H1 (cell line): ENCODE measurements at regions not wholly inside any gene's neighbourhood (a gene's known extent, or its start where the extent isn't known, plus 50 kb on each side); places are given as distances from the start of the nearest gene placed in this dataset.

Experiments used
- CTCF ChIA-PET: fragments of 300-600 bp; sonication (Branson Sonifier 250); formaldehyde crosslinking; loops from one replicate; lab custom pipeline; 2021; ENCODE audit not compliant: partially characterized antibody; lab: Charles Lee
- POLR2A ChIA-PET: fragments of 300-600 bp; sonication (Branson Sonifier 250); formaldehyde crosslinking; loops from one replicate; lab custom pipeline; 2021; ENCODE audit warnings: inconsistent platforms; ENCODE audit not compliant: partially characterized antibody; lab: Charles Lee
- DNase-seq, 2 experiments: peaks; one replicate each; pipeline versions ENCODE4 v3.0.0 to v3.0.0-alpha.2; 2010 to 2022; ENCODE audit warnings: low spot score in 2 of 2, low read depth in 1 of 2, mixed read lengths in 1 of 2
- FAIRE-seq: peaks from 2 replicates; lab custom pipeline; 2011; peaks lifted over from hg19 to GRCh38; lab: Jason Lieb, UNC
- H2AFZ ChIP-seq: 2 replicates; pipeline ENCODE4 v1.8.1; 2012; ENCODE audit warnings: low read length, inconsistent platforms
- H2AK5ac ChIP-seq: 2 replicates; pipeline ENCODE4 v1.6.1; 2013; ENCODE audit warnings: low read depth, low read length
- H2BK120ac ChIP-seq: replicated peaks from 2 replicates; pipeline ENCODE3; 2013; ENCODE audit warnings: low read depth, low read length, inconsistent platforms
- H2BK12ac ChIP-seq: 2 replicates; pipeline ENCODE4 v1.6.1; 2013; ENCODE audit warnings: low read depth, low read length
- H2BK15ac ChIP-seq: 2 replicates; pipeline ENCODE4 v1.6.1; 2013; ENCODE audit warnings: low read length
- H2BK20ac ChIP-seq: 2 replicates; pipeline ENCODE4 v1.6.1; 2013; ENCODE audit warnings: low read length
- H2BK5ac ChIP-seq: 2 replicates; pipeline ENCODE4 v1.6.1; 2013; ENCODE audit warnings: low read depth, low read length
- H3K14ac ChIP-seq: 2 replicates; pipeline ENCODE4 v1.6.1; 2013; ENCODE audit warnings: inconsistent platforms; ENCODE audit not compliant: insufficient read length
- H3K18ac ChIP-seq: 2 replicates; pipeline ENCODE4 v1.6.1; 2013; ENCODE audit warnings: low read length; ENCODE audit errors: extremely low read depth
- H3K23ac ChIP-seq: 2 replicates; pipeline ENCODE4 v1.6.1; 2013; ENCODE audit warnings: inconsistent platforms; ENCODE audit not compliant: insufficient read length
- H3K23me2 ChIP-seq: 2 replicates; pipeline ENCODE4 v1.6.1; 2013; ENCODE audit warnings: low read depth, low read length
- H3K27ac ChIP-seq: 2 replicates; pipeline ENCODE4 v1.6.1; 2011; ENCODE audit warnings: low read depth, low read length, inconsistent platforms
- H3K27me3 ChIP-seq, 4 experiments: replicated peaks in 1 of 4; 1 replicate in 1 of 4; 2 replicates in 3 of 4; pipeline versions ENCODE4 v1.6.1 to v1.8.1; 2011 to 2013; ENCODE audit warnings: low read length in 3 of 4, mild to moderate bottlenecking in 3 of 4, inconsistent platforms in 2 of 4, mixed read lengths in 2 of 4, moderate library complexity in 1 of 4; ENCODE audit not compliant: control insufficient read depth in 3 of 4, insufficient read depth in 3 of 4; ENCODE audit errors: extremely low read depth in 1 of 4
- H3K36me3 ChIP-seq, 4 experiments: 2 replicates each; pipeline versions ENCODE4 v1.6.1 to v1.8.1; 2011 to 2013; ENCODE audit warnings: mild to moderate bottlenecking in 4 of 4, low read length in 3 of 4, moderate library complexity in 2 of 4, control low read depth in 1 of 4, inconsistent platforms in 1 of 4; ENCODE audit not compliant: insufficient read depth in 4 of 4, control insufficient read depth in 2 of 4
- H3K4ac ChIP-seq: replicated peaks from 2 replicates; pipeline ENCODE3; 2013; ENCODE audit warnings: low read length, low read depth, mixed read lengths, inconsistent platforms; ENCODE audit not compliant: insufficient read length
- H3K4me1 ChIP-seq, 4 experiments: replicated peaks in 1 of 4; 1 replicate in 1 of 4; 2 replicates in 3 of 4; pipeline versions ENCODE4 v1.6.1 to v1.8.1; 2011 to 2013; ENCODE audit warnings: low read length in 3 of 4, inconsistent platforms in 2 of 4, mixed read lengths in 1 of 4; ENCODE audit not compliant: insufficient read depth in 4 of 4, control insufficient read depth in 3 of 4
- H3K4me2 ChIP-seq, 2 experiments: 2 replicates each; pipeline versions ENCODE4 v1.6.1 to v1.8.1; 2011 to 2013; ENCODE audit warnings: low read depth in 2 of 2, low read length in 2 of 2, control low read depth in 1 of 2, inconsistent platforms in 1 of 2, mild to moderate bottlenecking in 1 of 2; ENCODE audit not compliant: insufficient read depth in 1 of 2
- H3K4me3 ChIP-seq, 4 experiments: fragments of 200-600, 300-600 bp in 1 of 4; sonication (generic), shearing (Covaris generic), sonication (Bioruptor Twin) in 1 of 4; 2 replicates each; pipeline versions ENCODE4 v1.5.1 to v1.8.1; 2011 to 2016; ENCODE audit warnings: low read length in 4 of 4, low read depth in 3 of 4, control low read depth in 2 of 4, inconsistent platforms in 2 of 4, mild to moderate bottlenecking in 2 of 4, mixed read lengths in 1 of 4, moderate library complexity in 1 of 4; ENCODE audit not compliant: insufficient read depth in 2 of 4; ENCODE audit errors: extremely low read depth in 1 of 4
- H3K56ac ChIP-seq: replicated peaks from 2 replicates; pipeline ENCODE3; 2013; ENCODE audit warnings: low read depth, mild to moderate bottlenecking, mixed read lengths, low read length, inconsistent platforms; ENCODE audit not compliant: insufficient read length
- H3K79me1 ChIP-seq: 2 replicates; pipeline ENCODE4 v1.6.1; 2013; ENCODE audit warnings: low read depth, low read length, control low read depth
- H3K79me2 ChIP-seq, 2 experiments: 2 replicates each; pipeline versions ENCODE4 v1.6.1 to v1.8.1; 2012 to 2013; ENCODE audit warnings: low read length in 2 of 2, mild to moderate bottlenecking in 2 of 2, inconsistent platforms in 1 of 2; ENCODE audit not compliant: insufficient read depth in 2 of 2, control insufficient read depth in 1 of 2
- H3K9ac ChIP-seq, 4 experiments: replicated peaks in 1 of 4; 1 replicate in 1 of 4; 2 replicates in 3 of 4; pipeline versions ENCODE4 v1.6.1 to v1.8.1; 2011 to 2013; ENCODE audit warnings: low read depth in 3 of 4, low read length in 3 of 4, control low read depth in 2 of 4, mild to moderate bottlenecking in 2 of 4, moderate library complexity in 2 of 4, inconsistent platforms in 1 of 4; ENCODE audit errors: extremely low read depth in 1 of 4
- H3K9me3 ChIP-seq, 2 experiments: 2 replicates each; pipeline versions ENCODE4 v1.6.1 to v1.8.1; 2012 to 2013; ENCODE audit warnings: mild to moderate bottlenecking in 2 of 2, moderate library complexity in 2 of 2, control low read depth in 1 of 2, inconsistent platforms in 1 of 2, low read depth in 1 of 2, low read length in 1 of 2, mixed read lengths in 1 of 2; ENCODE audit not compliant: insufficient read depth in 2 of 2
- H4K20me1 ChIP-seq, 2 experiments: replicated peaks in 1 of 2; 2 replicates each; pipeline versions ENCODE3 to v1.8.1; 2011 to 2013; ENCODE audit warnings: inconsistent platforms in 2 of 2, low read length in 2 of 2, mild to moderate bottlenecking in 1 of 2; ENCODE audit not compliant: insufficient read depth in 2 of 2, control insufficient read depth in 1 of 2
- H4K5ac ChIP-seq: 2 replicates; pipeline ENCODE4 v1.6.1; 2013; ENCODE audit warnings: low read length, low read depth, mixed read lengths, inconsistent platforms; ENCODE audit not compliant: insufficient read length
- H4K8ac ChIP-seq: 2 replicates; pipeline ENCODE4 v1.8.0; 2013; ENCODE audit warnings: mild to moderate bottlenecking, moderate library complexity, low read length, inconsistent platforms; ENCODE audit not compliant: insufficient read depth; ENCODE audit errors: extremely low read depth
- H4K91ac ChIP-seq: replicated peaks from 2 replicates; pipeline ENCODE3; 2013; ENCODE audit warnings: low read length, mixed read lengths, inconsistent platforms; ENCODE audit not compliant: insufficient read length
- ASH2L ChIP-seq: fragments of 200-600, 300-600 bp; sonication (generic); IDR thresholded peaks from one replicate; pipeline ENCODE4 v1.7.1; 2017; ENCODE audit warnings: low read length
- ATF3 ChIP-seq: IDR thresholded peaks from 2 replicates; pipeline ENCODE4 v1.6.1; 2011; ENCODE audit warnings: low read depth, mild to moderate bottlenecking, low read length; ENCODE audit not compliant: insufficient read depth
- BACH1 ChIP-seq: IDR thresholded peaks from 2 replicates; pipeline ENCODE4 v1.6.1; 2012; ENCODE audit warnings: low read length, improper control_type of control experiment
- CBX5 ChIP-seq: fragments of 300-800, 300-1000 bp; sonication (generic); IDR thresholded peaks from 2 replicates; pipeline ENCODE4 v1.7.1; 2016; ENCODE audit warnings: antibody characterized with exemption, low read length, low read depth
- CREB1 ChIP-seq: IDR thresholded peaks from 2 replicates; pipeline ENCODE4 v1.6.1; 2012; ENCODE audit warnings: inconsistent platforms
- GABPA ChIP-seq: IDR thresholded peaks from 2 replicates; pipeline ENCODE4 v1.6.1; 2011; ENCODE audit warnings: mild to moderate bottlenecking, low read length, moderate library complexity, borderline replicate concordance; ENCODE audit not compliant: insufficient read depth
- NANOG ChIP-seq: IDR thresholded peaks from 2 replicates; pipeline ENCODE4 v1.6.1; 2011; ENCODE audit warnings: low read length, low read depth, mild to moderate bottlenecking, inconsistent platforms; ENCODE audit not compliant: insufficient read depth, poor library complexity, severe bottlenecking
- SAP30 ChIP-seq: fragments of 300-600 bp; sonication (generic); IDR thresholded peaks from 2 replicates; pipeline ENCODE4 v1.7.1; 2012; ENCODE audit warnings: low read length, moderate library complexity, mild to moderate bottlenecking, inconsistent platforms; ENCODE audit not compliant: insufficient read depth, insufficient replicate concordance
- TAF7 ChIP-seq: optimal IDR thresholded peaks from 2 replicates; pipeline ENCODE3; 2011; ENCODE audit warnings: low read depth, mild to moderate bottlenecking, inconsistent platforms, low read length, moderate library complexity, borderline replicate concordance
- TEAD4 ChIP-seq: IDR thresholded peaks from 2 replicates; pipeline ENCODE4 v1.6.1; 2012; ENCODE audit warnings: low read depth, low read length, inconsistent platforms, mixed read lengths
- WGBS, 2 experiments: shearing (Covaris generic) in 1 of 2; methylation state at CpG; one replicate each; pipeline versions ENCODE4 v1.1.6 to v1.1.7; 2013 to 2015; ENCODE audit warnings: low lambda C conversion rate in 2 of 2, mixed read lengths in 2 of 2, inconsistent platforms in 1 of 2, low coverage in 1 of 2, missing lambda C conversion rate in 1 of 2; ENCODE audit not compliant: insufficient replicate concordance in 2 of 2, insufficient coverage in 1 of 2, insufficient read length in 1 of 2; ENCODE audit errors: extremely low coverage in 1 of 2, missing lambda C conversion rate in 1 of 2; 5-methylcytosine and 5-hydroxymethylcytosine counted together
- TF ChIP-seq, protein P1 (sequence below), 3 experiments: IDR thresholded peaks; 1 replicate in 2 of 3; 2 replicates in 1 of 3; pipeline versions ENCODE4 v1.5.1 to v1.6.1; 2011; ENCODE audit warnings: low read length in 3 of 3, mild to moderate bottlenecking in 3 of 3, inconsistent platforms in 2 of 3, low read depth in 1 of 3, moderate library complexity in 1 of 3; ENCODE audit not compliant: insufficient read depth in 1 of 3; ENCODE audit errors: control extremely low read depth in 1 of 3

DNA sequence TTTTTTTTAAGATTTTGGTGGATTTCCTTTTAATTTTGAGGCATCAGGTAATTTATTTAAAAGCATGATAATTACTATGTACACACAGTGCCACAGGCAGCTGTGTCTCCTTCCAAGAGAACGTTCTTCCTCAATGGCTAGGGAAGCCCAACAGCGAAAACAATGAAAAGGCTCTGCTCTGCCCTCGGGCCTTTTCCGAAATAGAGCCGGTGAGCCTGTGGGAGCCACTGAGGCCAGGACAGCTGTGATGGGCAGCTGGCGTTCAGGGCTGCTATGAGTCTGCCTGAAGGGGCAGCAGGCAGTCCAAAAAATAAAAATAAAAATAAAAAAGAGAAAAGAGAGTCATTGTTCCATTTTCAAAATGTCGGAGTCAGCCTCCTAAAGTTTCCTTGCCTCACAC lies 443.8 kb downstream of the KIF16B start:
- H3K9me3 ChIP-seq: no peaks in the 10 kb centered on the region
- H4K5ac ChIP-seq: no peak overlapping the region
- no peak overlapping the region for H4K91ac ChIP-seq
- H4K8ac ChIP-seq: no peak overlapping the region
- no peaks in the 10 kb centered on the region for H4K20me1 ChIP-seq
- no peak overlapping the region for H3K56ac ChIP-seq
- H3K23ac ChIP-seq: no peak overlapping the region
- no peaks in the 10 kb centered on the region for H3K27me3 ChIP-seq
- CTCF ChIA-PET: interaction anchor here (0.6 to 1.0 kb wide), 3 partner anchors 18 to 1953 kb away, joined by 3 to 4 read pairs (median 3); no protein-coding TSS in a partner anchor
- WGBS, 2 experiments: 94% methylated on average over 7 of the region's 7 CpGs; no CpG with 5 or more reads in 1 of the 2 experiments
- no peak overlapping the region for H3K9ac ChIP-seq
- no peaks in the 10 kb centered on the region for H3K79me2 ChIP-seq
- H3K4me2 ChIP-seq: no peak overlapping the region
- no peak overlapping the region for H3K14ac ChIP-seq
- no peak for DNase-seq
- no peak overlapping the region for H2BK12ac ChIP-seq
- no peak overlapping the region for H3K4ac ChIP-seq
- TF ChIP-seq CREB1 (no peak), TAF7 (no peak), CBX5 (no peak), SAP30 (no peak), NANOG (no peak), ATF3 (no peak), ASH2L (no peak), TEAD4 (no peak), GABPA (no peak), BACH1 (no peak)
- TF ChIP-seq, protein P1, sequence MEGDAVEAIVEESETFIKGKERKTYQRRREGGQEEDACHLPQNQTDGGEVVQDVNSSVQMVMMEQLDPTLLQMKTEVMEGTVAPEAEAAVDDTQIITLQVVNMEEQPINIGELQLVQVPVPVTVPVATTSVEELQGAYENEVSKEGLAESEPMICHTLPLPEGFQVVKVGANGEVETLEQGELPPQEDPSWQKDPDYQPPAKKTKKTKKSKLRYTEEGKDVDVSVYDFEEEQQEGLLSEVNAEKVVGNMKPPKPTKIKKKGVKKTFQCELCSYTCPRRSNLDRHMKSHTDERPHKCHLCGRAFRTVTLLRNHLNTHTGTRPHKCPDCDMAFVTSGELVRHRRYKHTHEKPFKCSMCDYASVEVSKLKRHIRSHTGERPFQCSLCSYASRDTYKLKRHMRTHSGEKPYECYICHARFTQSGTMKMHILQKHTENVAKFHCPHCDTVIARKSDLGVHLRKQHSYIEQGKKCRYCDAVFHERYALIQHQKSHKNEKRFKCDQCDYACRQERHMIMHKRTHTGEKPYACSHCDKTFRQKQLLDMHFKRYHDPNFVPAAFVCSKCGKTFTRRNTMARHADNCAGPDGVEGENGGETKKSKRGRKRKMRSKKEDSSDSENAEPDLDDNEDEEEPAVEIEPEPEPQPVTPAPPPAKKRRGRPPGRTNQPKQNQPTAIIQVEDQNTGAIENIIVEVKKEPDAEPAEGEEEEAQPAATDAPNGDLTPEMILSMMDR (IDR thresholded peaks at IDR 0.05; ENCODE audit: control extremely low read depth in 1 of 3, insufficient read depth in 1 of 3, low read depth in 1 of 3, low read length in 3 of 3): no peak
- no peaks in the 10 kb centered on the region for H3K36me3 ChIP-seq
- H2AK5ac ChIP-seq: no peak overlapping the region
- H3K79me1 ChIP-seq: no peaks in the 10 kb centered on the region
- H2BK120ac ChIP-seq: no peak overlapping the region
- no peak overlapping the region for H2BK5ac ChIP-seq
- H2AFZ ChIP-seq: no peak overlapping the region
- no peak overlapping the region for H2BK20ac ChIP-seq
- H3K4me1 ChIP-seq: no peaks in the 10 kb centered on the region
- no peaks in the 10 kb centered on the region; the same call in 1 of the 2 replicates for H3K23me2 ChIP-seq
- POLR2A ChIA-PET: interaction anchor here (0.6 kb wide), 1 partner anchor 8 kb away, joined by 3 read pairs; no protein-coding TSS in a partner anchor
- H2BK15ac ChIP-seq: no peak overlapping the region
- no peak for FAIRE-seq
- H3K4me3 ChIP-seq: no peak overlapping the region
- H3K18ac ChIP-seq: no peak overlapping the region
- no peak overlapping the region for H3K27ac ChIP-seq
